ENCODE measurements at regions not wholly inside any gene's neighbourhood (a gene's known extent, or its start where the extent isn't known, plus 50 kb on each side); places are given as distances from the start of the nearest gene placed in this dataset.

DNA sequence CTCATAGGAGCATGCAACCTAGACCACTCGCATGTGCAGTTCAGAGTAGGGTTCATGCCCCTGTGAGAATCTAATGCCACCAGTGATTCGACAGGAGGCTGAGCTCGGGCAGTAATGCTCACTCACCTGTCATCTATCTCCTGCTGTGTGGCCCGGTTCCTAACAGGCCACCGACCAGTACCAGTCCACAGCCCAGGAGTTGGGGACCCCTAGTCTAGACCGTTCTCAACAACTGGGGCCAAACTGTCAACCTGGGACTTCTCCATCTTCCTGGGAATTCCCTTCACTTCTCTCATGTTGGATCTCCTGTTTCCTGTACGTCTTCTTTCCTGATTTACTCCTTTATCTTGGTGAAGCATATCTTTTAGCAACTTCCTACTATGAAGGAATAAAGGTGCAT lies 79.4 kb upstream of the HELT start:
- H3K4me3 ChIP-seq, result no peak overlapping the region
- no peak overlapping the region for H3K4me2 ChIP-seq (ENCODE audit: control insufficient read depth, insufficient read depth)
- RAD21 ChIA-PET (ENCODE audit: unreplicated experiment), result interaction anchor here (1.3 kb wide), 1 partner anchor 193 kb away, joined by 3 read pairs; no protein-coding TSS in a partner anchor
- no peaks in the 10 kb centered on the region for H3K4me1 ChIP-seq (ENCODE audit: control insufficient read depth, insufficient read depth, low read length)
- H3K27me3 ChIP-seq (replicated peaks in 1 of 2; ENCODE audit: control insufficient read depth in 2 of 2, insufficient read depth in 2 of 2, low read length in 1 of 2), result no peaks in the 10 kb centered on the region
- H3K36me3 ChIP-seq (ENCODE audit: control insufficient read depth in 2 of 2, insufficient read depth in 2 of 2, low read length in 1 of 2), result no peaks in the 10 kb centered on the region
- CTCF ChIA-PET, result interaction anchor here (0.6 kb wide), 1 partner anchor 160 kb away, joined by 3 read pairs; no protein-coding TSS in a partner anchor
- in situ Hi-C loops (cut with MboI), result no loop called here
- H3K79me2 ChIP-seq (ENCODE audit: control insufficient read depth, insufficient read depth, low read length), result no peaks in the 10 kb centered on the region
- no peak for DNase-seq (ENCODE audit: low read depth, low spot score)
- H3K27ac ChIP-seq (ENCODE audit: control insufficient read depth, insufficient read depth), result no peak overlapping the region
- ATAC-seq, result no peak
- no TSS peak for BruUV-seq (replicated peaks)
- SMC1A ChIA-PET (ENCODE audit: uncharacterized antibody, unreplicated experiment), result interaction anchor here (1.0 kb wide), 1 partner anchor 9 kb away, joined by 3 read pairs; no protein-coding TSS in a partner anchor
- no peak overlapping the region for H3K9ac ChIP-seq (ENCODE audit: control insufficient read depth, insufficient read depth, low read length)
- no peaks in the 10 kb centered on the region for H4K20me1 ChIP-seq (ENCODE audit: control insufficient read depth, insufficient read depth)
- TF ChIP-seq CBX5 (IDR thresholded peaks at IDR 0.05; ENCODE audit: low read depth) (no peak), TCF12 (IDR thresholded peaks at IDR 0.05; ENCODE audit: low read depth, low read length) (no peak), TBL1XR1 (IDR thresholded peaks at IDR 0.05; ENCODE audit: low read depth, low read length) (no peak), RFX5 (IDR thresholded peaks at IDR 0.05; ENCODE audit: low read depth, low read length) (no peak), EZH2 (IDR thresholded peaks at IDR 0.05; ENCODE audit: borderline replicate concordance, control insufficient read depth, low read depth, low read length) (no peak), MAX (IDR thresholded peaks at IDR 0.05; ENCODE audit: low read depth, low read length) (no peak), MXI1 (IDR thresholded peaks at IDR 0.05; ENCODE audit: low read depth, low read length) (no peak), ETV6 (conservative IDR thresholded peaks at IDR 0.05 in 1 of 2, IDR thresholded peaks at IDR 0.05 in 1 of 2; ENCODE audit: borderline replicate concordance in 1 of 2, low read depth in 1 of 2) (no peak), JUND (IDR thresholded peaks at IDR 0.05; ENCODE audit: low read depth, low read length) (no peak), ZBED1 (IDR thresholded peaks at IDR 0.05; ENCODE audit: borderline replicate concordance) (no peak), SMC3 (IDR thresholded peaks at IDR 0.05; ENCODE audit: borderline replicate concordance, low read length) (no peak), CEBPB (IDR thresholded peaks at IDR 0.05; ENCODE audit: borderline replicate concordance in 1 of 2, low read depth in 2 of 2, low read length in 2 of 2) (no peak), RELA (IDR thresholded peaks at IDR 0.05; ENCODE audit: borderline replicate concordance, partially characterized antibody) (no peak), IKZF2 (IDR thresholded peaks at IDR 0.05) (no peak), E4F1 (IDR thresholded peaks at IDR 0.05; ENCODE audit: borderline replicate concordance, partially characterized antibody) (no peak), DPF2 (IDR thresholded peaks at IDR 0.05) (no peak), WRNIP1 (IDR thresholded peaks at IDR 0.05; ENCODE audit: borderline replicate concordance, low read depth, low read length) (no peak), NR2C1 (IDR thresholded peaks at IDR 0.05) (no peak)
- TF ChIP-seq, protein P1, sequence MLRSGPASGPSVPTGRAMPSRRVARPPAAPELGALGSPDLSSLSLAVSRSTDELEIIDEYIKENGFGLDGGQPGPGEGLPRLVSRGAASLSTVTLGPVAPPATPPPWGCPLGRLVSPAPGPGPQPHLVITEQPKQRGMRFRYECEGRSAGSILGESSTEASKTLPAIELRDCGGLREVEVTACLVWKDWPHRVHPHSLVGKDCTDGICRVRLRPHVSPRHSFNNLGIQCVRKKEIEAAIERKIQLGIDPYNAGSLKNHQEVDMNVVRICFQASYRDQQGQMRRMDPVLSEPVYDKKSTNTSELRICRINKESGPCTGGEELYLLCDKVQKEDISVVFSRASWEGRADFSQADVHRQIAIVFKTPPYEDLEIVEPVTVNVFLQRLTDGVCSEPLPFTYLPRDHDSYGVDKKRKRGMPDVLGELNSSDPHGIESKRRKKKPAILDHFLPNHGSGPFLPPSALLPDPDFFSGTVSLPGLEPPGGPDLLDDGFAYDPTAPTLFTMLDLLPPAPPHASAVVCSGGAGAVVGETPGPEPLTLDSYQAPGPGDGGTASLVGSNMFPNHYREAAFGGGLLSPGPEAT (IDR thresholded peaks at IDR 0.05; ENCODE audit: low read depth), result no peak
- H2AFZ ChIP-seq (ENCODE audit: control insufficient read depth, low read depth, low read length), result no peak overlapping the region
- 60% methylated on average over 7 of the region's 7 CpGs for WGBS (ENCODE audit: insufficient coverage, insufficient replicate concordance, low lambda C conversion rate, missing lambda C conversion rate)
- POLR2A ChIA-PET, result no interaction called here
- FAIRE-seq, result no peak
- intact Hi-C loops (cut with micrococcal nuclease; ENCODE audit: unreplicated experiment), result no loop called here
- H3K9me3 ChIP-seq (replicated peaks; ENCODE audit: control insufficient read depth, insufficient read depth, low read length), result no peaks in the 10 kb centered on the region
